ENCODE measurements at regions not wholly inside any gene's neighbourhood (a gene's known extent, or its start where the extent isn't known, plus 50 kb on each side); places are given as distances from the start of the nearest gene placed in this dataset.

GRCh38 chr16:54679531-54679930, 251.1 kb upstream of the IRX5 start:
- DNase-seq (ENCODE audit: low read depth), result no peak

- no peak for DNase-seq (ENCODE audit: low read depth)
These were observed 253.2 kb upstream of the IRX5 start for GRCh38 chr16:54677308-54677950.

- DNase-seq (ENCODE audit: low read depth), result no peak
These were observed 257.4 kb upstream of the IRX5 start for GRCh38 chr16:54673313-54673712.

GRCh38 chr16:54672500-54672899, 258.2 kb upstream of the IRX5 start:
- no peak for DNase-seq (ENCODE audit: low read depth)

- no peak for DNase-seq (ENCODE audit: low read depth)
These were observed 273.0 kb upstream of the IRX5 start for GRCh38 chr16:54657709-54658102.

GRCh38 chr16:54657058-54657708, 273.5 kb upstream of the IRX5 start:
- peak; percentile 29 for DNase-seq (ENCODE audit: low read depth)

- no peak for DNase-seq (ENCODE audit: low read depth)
These were observed 275.5 kb upstream of the IRX5 start for GRCh38 chr16:54655121-54655590.

- DNase-seq (ENCODE audit: low read depth), result no peak
These were observed 276.2 kb upstream of the IRX5 start for GRCh38 chr16:54654429-54654828.

GRCh38 chr16:54652201-54652770, 278.4 kb upstream of the IRX5 start:
- DNase-seq (ENCODE audit: low read depth), result no peak

- no peak for DNase-seq (ENCODE audit: low read depth)
These were observed 279.0 kb upstream of the IRX5 start for GRCh38 chr16:54651440-54652195.

- no peak for DNase-seq (ENCODE audit: low read depth)
These were observed 280.8 kb upstream of the IRX5 start for GRCh38 chr16:54649876-54650275.

GRCh38 chr16:54648575-54648974, 282.1 kb upstream of the IRX5 start:
- DNase-seq (ENCODE audit: low read depth), result no peak

- no peak for DNase-seq (ENCODE audit: low read depth)
These were observed 282.9 kb upstream of the IRX5 start for GRCh38 chr16:54647725-54648221.

GRCh38 chr16:54647216-54647615, 283.4 kb upstream of the IRX5 start:
- DNase-seq (ENCODE audit: low read depth), result no peak

GRCh38 chr16:54645345-54645744, 285.3 kb upstream of the IRX5 start:
- no peak for DNase-seq (ENCODE audit: low read depth)

- DNase-seq (ENCODE audit: low read depth), result no peak
These were observed 294.4 kb upstream of the IRX5 start for GRCh38 chr16:54636221-54636793.

GRCh38 chr16:54633943-54634362, 296.7 kb upstream of the IRX5 start:
- peak; percentile 3 for DNase-seq (ENCODE audit: low read depth)

GRCh38 chr16:54632322-54633220, 298.1 kb upstream of the IRX5 start:
- no peak for DNase-seq (ENCODE audit: low read depth)

- no peak for DNase-seq (ENCODE audit: low read depth)
These were observed 298.9 kb upstream of the IRX5 start for GRCh38 chr16:54631782-54632181.

GRCh38 chr16:54630284-54630967, 300.2 kb upstream of the IRX5 start:
- peak; percentile 1 for DNase-seq (ENCODE audit: low read depth)
